NCI-H1105 treated with DMSO at 0.1 percent for 48 hours (cell line): ENCODE measurements at regions not wholly inside any gene's neighbourhood (a gene's known extent, or its start where the extent isn't known, plus 50 kb on each side); places are given as distances from the start of the nearest gene placed in this dataset.

Experiments
- DNase-seq: peaks from one replicate; lab custom pipeline; 2025; lab: John Stamatoyannopoulos, UW

- no peak for DNase-seq
These were observed 148.7 kb upstream of the PPP2R2D start for GRCh38 chr10:131751827-131752775.

- no peak for DNase-seq
These were observed 147.5 kb upstream of the PPP2R2D start for GRCh38 chr10:131753336-131753735.

DNA sequence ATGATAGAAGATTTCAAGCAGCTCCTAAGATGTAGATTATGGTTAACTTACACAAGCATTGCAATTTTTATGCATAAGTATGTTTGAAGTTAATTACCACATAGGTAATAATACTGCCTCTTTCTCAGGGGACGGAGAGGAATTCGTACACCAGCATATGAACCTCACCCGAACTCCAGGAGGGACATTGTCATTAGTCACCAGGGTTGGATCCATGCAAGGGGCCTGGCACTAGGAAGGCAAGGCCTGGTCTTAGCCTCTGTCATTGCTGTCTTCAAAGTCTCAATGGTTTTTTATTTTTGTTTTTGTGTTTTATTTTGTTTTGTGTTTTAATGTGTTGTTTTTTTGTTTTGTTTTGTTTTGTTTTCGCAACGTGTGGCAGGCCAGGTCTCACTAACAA, 145.6 kb upstream of the PPP2R2D start:
- no peak for DNase-seq

- DNase-seq = no peak
These were observed 143.3 kb upstream of the PPP2R2D start for GRCh38 chr10:131757285-131758058.

- DNase-seq = no peak
These were observed 142.5 kb upstream of the PPP2R2D start for GRCh38 chr10:131758062-131758938.

- DNase-seq = no peak
These were observed 141.9 kb upstream of the PPP2R2D start for GRCh38 chr10:131758939-131759301.

GRCh38 chr10:131759347-131759746, 141.5 kb upstream of the PPP2R2D start:
- DNase-seq = no peak

GRCh38 chr10:131760416-131761166, 140.2 kb upstream of the PPP2R2D start:
- DNase-seq = no peak

DNA sequence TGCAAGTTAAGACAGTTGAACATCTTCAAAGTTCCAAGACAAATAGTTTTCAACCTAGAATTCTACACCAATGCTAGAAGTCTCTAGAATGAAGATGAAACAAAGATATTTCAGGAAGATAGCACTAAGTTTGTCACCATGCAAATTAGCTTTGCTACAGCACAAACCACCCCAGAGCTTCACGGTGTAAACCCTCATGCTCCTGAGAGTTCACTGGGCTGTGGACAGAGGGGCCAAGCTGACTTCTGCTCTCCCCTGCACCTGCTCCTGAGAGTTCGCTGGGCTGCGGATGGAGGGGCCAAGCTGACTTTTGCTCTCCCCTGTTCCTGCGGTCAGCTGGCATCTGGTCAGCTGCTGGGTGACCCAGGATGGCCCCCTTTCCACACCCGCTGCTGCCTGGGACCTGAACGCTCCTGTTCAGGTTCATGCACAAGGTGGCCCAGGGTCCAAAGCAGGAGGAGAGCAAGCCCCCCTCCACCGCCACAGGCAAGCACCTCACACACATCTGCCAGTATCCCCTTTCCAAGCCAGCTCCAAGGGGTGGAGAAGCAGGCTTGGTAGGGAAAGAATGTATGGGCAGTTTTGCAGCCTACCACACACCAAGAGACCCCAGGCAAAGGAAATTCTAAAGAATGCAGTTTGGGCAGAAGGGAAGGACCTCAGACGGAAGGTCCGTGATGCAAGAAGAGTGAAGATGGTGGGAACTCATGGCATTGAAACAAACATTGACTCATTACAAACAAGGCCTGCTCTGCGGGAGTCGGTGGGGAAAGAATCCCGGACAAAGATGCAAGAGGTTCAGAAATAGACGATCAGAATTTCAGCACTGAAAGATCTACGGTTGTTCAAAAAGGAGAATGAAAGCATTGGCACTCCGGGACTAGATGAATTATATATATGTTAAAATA, 137.8 kb upstream of the PPP2R2D start:
- DNase-seq = no peak

DNA sequence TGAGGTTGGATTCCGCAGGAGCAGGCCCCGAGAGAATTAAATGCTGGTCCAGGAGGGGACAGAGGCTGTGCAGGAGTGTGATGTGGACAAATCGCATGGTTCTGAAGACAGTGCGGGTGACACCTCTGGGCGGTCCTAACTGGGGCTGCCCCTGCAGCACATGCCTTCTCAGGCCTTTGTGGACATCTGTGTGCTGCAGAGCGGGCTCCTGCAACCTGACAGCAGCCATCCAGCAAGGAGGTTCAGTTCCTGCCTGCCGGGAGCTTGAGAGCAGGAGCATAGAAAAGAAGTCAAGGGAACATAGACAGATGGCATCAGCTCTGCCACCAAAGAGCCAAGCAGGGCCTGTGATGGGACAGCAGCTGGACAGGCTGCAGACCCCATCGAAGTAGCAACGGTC, 135.9 kb upstream of the PPP2R2D start:
- DNase-seq = no peak

DNA sequence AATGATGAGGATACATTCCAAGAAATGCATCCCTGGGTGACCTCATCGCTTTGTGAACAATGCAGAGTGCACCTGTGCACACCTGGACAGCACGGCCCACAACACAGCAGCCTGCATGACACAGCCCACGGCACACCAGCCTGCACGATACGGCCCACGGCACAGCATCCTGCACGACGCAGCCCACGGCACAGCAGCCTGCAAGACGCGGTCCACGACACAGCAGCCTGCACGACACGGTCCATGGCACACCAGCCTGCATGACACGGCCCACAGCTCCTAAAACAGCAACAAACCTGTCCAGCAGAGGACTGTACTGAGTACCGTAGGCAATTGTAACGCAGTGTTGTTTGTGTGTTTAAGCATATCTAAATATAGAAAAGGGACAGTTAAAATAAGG, 134.7 kb upstream of the PPP2R2D start:
- no peak for DNase-seq

DNA sequence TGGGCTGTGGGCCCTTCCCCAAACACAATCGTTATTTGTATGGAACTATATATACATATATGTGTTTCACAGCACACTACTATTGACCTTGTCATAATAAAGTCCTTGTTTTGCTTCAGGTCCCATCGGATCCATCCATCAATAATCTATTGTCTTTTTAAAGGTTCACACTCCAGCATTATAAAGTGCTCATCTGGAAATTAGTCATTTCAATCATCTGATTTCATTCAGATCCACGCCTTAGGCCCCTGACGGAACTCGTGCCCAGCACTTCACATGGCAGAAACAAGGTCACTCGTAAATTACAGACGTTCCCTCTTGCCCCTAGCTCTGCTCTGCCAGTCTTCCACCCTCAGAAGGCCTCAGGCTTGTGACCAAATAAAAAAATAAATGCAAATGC, 133.1 kb upstream of the PPP2R2D start:
- DNase-seq = no peak

DNA sequence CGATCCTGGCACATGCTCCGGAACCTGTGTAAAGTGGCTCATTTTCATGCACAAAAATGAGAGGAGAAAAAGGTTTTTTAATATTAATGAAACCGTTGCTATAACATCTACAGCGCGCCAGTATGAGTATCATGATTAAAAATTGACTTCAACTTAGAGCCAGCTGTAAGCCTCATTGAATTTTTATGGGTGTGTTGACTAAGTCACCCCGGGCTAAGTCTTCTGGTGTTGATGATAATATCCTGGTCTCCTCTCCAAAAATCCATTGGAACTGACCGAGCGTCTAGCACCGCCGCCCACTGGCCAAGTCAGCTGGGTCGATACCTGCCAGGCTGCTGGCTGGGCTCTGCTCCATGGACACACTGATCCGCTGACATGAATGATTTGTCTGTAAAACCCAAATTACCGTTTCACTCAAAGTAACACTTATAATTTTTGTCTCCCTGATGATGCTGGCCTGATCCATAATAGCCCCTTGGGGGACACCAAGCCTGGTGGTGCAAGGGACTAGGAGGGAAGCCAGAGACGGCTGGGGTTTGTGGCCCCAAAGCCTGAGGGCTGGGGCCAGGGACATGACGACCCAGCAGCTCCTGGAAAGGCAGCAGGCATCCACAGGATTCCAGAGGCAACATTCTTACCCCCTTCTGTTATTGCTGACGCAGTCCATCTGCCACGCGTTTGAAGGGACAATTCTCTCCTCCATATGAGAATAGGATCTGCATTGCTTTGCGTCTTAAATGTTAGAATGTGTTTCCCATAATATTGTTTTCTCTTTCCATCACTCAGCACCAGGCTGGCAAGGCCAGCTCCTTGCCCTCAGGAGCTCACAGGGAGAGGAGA, 131.0 kb upstream of the PPP2R2D start:
- DNase-seq = no peak

GRCh38 chr10:131770946-131771633, 129.7 kb upstream of the PPP2R2D start:
- DNase-seq = no peak

GRCh38 chr10:131771634-131772358, 129.0 kb upstream of the PPP2R2D start:
- DNase-seq = no peak

DNA sequence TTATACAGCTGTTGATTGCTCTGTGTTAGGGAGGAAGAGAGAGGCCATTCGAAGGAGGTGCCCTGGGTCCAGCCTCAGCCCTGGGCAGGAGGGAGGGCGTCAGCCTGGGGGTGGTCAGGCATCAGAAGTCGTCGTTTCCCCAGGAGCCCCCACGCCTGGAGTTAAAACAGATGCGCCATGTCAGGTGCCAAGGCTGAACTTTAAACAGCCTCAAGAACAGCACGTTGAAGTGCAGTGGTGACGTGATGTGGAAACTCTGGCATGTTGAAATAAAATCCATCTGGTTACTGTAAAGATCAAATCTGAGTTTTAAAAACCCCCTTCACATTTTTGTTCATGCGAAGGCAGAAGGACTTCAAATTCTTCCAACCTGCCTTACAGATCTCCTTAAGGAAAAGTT, 128.4 kb upstream of the PPP2R2D start:
- no peak for DNase-seq

DNA sequence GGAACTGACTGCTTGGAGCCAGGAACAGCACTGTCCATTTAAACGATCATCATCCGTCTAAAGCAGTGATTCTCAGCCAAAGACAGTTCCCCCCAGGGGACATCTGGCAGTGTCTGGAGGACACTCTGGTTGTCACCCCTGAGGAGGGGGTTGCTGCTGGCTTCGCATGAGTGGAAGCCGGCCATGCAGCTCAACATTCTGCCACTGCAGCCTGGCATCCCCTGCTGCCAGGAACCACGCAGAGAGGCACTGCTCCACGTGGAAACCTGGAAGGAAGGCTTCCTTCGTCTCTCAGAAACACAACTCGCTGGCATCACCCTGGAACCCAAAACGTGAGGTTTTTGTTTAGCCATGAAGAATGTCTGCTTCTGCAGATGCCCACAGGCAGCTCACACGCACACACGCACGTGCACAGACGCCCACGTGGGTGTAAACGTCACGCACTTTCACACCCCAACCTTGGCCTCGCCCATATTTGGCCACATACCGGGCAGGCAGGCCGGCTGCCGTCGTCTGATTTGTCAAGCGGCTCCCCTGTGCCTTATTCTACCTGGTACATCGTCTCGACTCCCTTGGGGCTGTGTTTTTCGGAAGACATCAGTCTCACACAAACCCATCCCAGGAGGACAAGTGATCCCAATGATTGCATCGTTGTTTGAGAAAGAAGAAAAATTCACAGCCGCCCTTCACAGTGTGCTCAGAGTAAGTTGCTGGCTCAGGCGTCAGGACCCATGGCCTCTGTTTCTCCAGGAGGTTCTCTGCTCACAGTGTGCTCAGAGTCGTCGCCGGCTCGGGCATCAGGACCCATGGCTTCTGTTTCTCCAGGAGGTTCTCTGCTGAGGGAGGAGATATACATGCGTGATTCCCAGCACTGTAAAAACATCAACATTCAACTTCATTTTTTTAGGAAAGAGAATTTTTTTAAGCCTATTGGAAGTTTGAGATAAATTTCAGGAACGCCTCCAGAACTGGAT, 127.2 kb upstream of the PPP2R2D start:
- DNase-seq = no peak
